Esophagus squamous epithelium (tissue), 5 donors: ENCODE measurements at regions not wholly inside any gene's neighbourhood (a gene's known extent, or its start where the extent isn't known, plus 50 kb on each side); places are given as distances from the start of the nearest gene placed in this dataset.

ENCODE experiments used
- DNase-seq: peaks from one replicate; lab custom pipeline; 2025; lab: John Stamatoyannopoulos, UW
- H3K27ac ChIP-seq, 4 donors: fragments of 200-600 bp; sonication (generic); one replicate each; pipeline ENCODE4 v1.5.1; 2016 to 2019; ENCODE audit warnings: mild to moderate bottlenecking in 1 of 4
- H3K27me3 ChIP-seq, 4 donors: fragments of 200-600 bp; sonication (generic); 1 replicate in 3 of 4; 2 replicates in 1 of 4; pipeline versions ENCODE4 v1.5.1 to v1.6.0; 2017 to 2021; ENCODE audit warnings: antibody characterized with exemption in 1 of 4
- H3K36me3 ChIP-seq, 3 donors: fragments of 200-600 bp; sonication (generic); one replicate each; pipeline ENCODE4 v1.5.1; 2016 to 2019
- H3K4me1 ChIP-seq, 3 donors: fragments of 200-600 bp; sonication (generic); one replicate each; pipeline ENCODE4 v1.5.1; 2017 to 2019
- H3K4me3 ChIP-seq, 4 donors: fragments of 200-600 bp; sonication (generic); 1 replicate in 3 of 4; 2 replicates in 1 of 4; pipeline ENCODE4 v1.5.1; 2016 to 2019; ENCODE audit warnings: mild to moderate bottlenecking in 2 of 4, moderate library complexity in 1 of 4
- H3K9me3 ChIP-seq, 3 donors: fragments of 200-600 bp; sonication (generic); one replicate each; pipeline ENCODE4 v1.5.1; 2016 to 2019
- POLR2A ChIP-seq, 4 donors: fragments of 450-650 bp; IDR thresholded peaks; one replicate each; pipeline ENCODE4 v1.6.1; 2017; ENCODE audit warnings: antibody characterized with exemption in 4 of 4, mild to moderate bottlenecking in 4 of 4, moderate library complexity in 3 of 4
- WGBS, 2 donors: methylation state at CpG; one replicate each; pipeline ENCODE4 v1.1.5; 2018; 5-methylcytosine and 5-hydroxymethylcytosine counted together
- intact Hi-C: fragments of 100-400 bp; cut with DNase I; formaldehyde crosslinking; loops from one replicate; pipeline ENCODE4 v1.15.0; 2022
- TF ChIP-seq, protein P1 (sequence below), 6 experiments: fragments of 450-650 bp in 4 of 6; fragments of 200-600 bp in 2 of 6; sonication (generic) in 2 of 6; IDR thresholded peaks; one replicate each; pipeline ENCODE4 v1.5.1; 2016 to 2019; ENCODE audit warnings: antibody characterized with exemption in 6 of 6, mild to moderate bottlenecking in 4 of 6, moderate library complexity in 4 of 6
- donor health status: DM: yes; HTN: yes; CAD: no.

DNA sequence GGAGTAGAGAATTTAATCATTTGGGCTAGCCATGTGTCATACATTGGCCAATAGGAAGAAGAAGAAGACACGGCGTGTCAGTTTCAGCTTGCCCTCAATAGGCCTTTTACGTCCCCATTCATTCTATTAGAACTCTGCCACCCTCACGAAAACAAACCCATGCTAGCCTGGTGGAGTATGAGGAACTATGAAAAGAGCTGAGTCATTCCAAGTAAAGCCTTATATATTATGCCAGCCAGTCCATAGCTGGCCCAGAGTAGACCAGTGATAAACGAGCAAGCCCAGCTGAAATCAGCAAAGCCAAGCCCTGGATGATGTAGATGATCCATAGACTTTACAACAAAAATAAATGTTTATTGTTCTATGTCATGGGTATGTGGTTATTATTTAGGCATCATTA, 895.1 kb downstream of the TLE1 start:
- no peak for DNase-seq
- no peak for TF ChIP-seq POLR2A (IDR thresholded peaks at IDR 0.05)
- TF ChIP-seq, protein P1, sequence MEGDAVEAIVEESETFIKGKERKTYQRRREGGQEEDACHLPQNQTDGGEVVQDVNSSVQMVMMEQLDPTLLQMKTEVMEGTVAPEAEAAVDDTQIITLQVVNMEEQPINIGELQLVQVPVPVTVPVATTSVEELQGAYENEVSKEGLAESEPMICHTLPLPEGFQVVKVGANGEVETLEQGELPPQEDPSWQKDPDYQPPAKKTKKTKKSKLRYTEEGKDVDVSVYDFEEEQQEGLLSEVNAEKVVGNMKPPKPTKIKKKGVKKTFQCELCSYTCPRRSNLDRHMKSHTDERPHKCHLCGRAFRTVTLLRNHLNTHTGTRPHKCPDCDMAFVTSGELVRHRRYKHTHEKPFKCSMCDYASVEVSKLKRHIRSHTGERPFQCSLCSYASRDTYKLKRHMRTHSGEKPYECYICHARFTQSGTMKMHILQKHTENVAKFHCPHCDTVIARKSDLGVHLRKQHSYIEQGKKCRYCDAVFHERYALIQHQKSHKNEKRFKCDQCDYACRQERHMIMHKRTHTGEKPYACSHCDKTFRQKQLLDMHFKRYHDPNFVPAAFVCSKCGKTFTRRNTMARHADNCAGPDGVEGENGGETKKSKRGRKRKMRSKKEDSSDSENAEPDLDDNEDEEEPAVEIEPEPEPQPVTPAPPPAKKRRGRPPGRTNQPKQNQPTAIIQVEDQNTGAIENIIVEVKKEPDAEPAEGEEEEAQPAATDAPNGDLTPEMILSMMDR (IDR thresholded peaks at IDR 0.05): no peak
- no peaks in the 10 kb centered on the region for H3K27me3 ChIP-seq
- H3K4me1 ChIP-seq: peaks cover 0 to 24% (median 3%) of the 10 kb centered on the region in 3 donors
- H3K36me3 ChIP-seq: no peaks in the 10 kb centered on the region
- 62 to 65% methylated on average over 4 to 5 of the region's 5 CpGs for WGBS, 2 donors
- H3K4me3 ChIP-seq: no peak overlapping the region
- H3K27ac ChIP-seq: no peak overlapping the region
- intact Hi-C loops: no loop called here
- H3K9me3 ChIP-seq: no peaks in the 10 kb centered on the region

- TF ChIP-seq, protein P1 (IDR thresholded peaks at IDR 0.05): no peak
- no peak for TF ChIP-seq POLR2A (IDR thresholded peaks at IDR 0.05)
- H3K27ac ChIP-seq: no peak overlapping the region
- DNase-seq: no peak
- no peaks in the 10 kb centered on the region for H3K27me3 ChIP-seq
- H3K9me3 ChIP-seq: no peaks in the 10 kb centered on the region
- H3K36me3 ChIP-seq: no peaks in the 10 kb centered on the region
- intact Hi-C loops: no loop called here
- H3K4me3 ChIP-seq: no peak overlapping the region
- peaks cover 0 to 19% (median 0%) of the 10 kb centered on the region in 3 donors for H3K4me1 ChIP-seq
Measured at GRCh38 chr9:80793706-80794105, 895.6 kb downstream of the TLE1 start.

- no peak overlapping the region for H3K4me3 ChIP-seq
- TF ChIP-seq, protein P1 (IDR thresholded peaks at IDR 0.05): no peak
- no peak for TF ChIP-seq POLR2A (IDR thresholded peaks at IDR 0.05)
- no peak for DNase-seq
- no peaks in the 10 kb centered on the region for H3K27me3 ChIP-seq
- H3K4me1 ChIP-seq: peaks cover 0 to 13% (median 0%) of the 10 kb centered on the region in 3 donors
- intact Hi-C loops: no loop called here
- no peaks in the 10 kb centered on the region for H3K9me3 ChIP-seq
- H3K27ac ChIP-seq: no peak overlapping the region
- 58 to 88% methylated on average over 3 of the region's 3 CpGs for WGBS, 2 donors
- no peaks in the 10 kb centered on the region for H3K36me3 ChIP-seq
Measured at GRCh38 chr9:80792726-80793125, 896.6 kb downstream of the TLE1 start.

DNA sequence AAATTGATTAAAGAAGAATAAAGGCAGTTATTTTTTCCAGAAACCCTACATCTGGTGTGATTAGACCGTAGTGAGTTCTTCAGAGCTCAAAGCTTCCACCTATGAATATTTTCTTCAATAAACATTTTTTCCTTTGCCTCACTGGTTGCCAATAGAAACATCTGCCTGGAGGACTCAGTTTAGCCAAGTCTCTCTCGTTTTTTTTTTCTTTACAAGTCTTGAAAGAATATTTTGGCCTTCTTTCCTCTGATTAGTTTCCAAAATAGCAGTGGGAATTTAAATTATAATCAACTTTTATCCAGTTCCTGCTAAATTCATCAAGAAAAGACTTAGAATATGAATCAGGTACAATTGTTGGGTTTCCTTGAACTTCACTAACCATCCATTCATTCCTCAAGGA, 897.5 kb downstream of the TLE1 start:
- intact Hi-C loops: no loop called here
- H3K4me3 ChIP-seq: no peak overlapping the region
- H3K27me3 ChIP-seq: no peaks in the 10 kb centered on the region
- H3K4me1 ChIP-seq: peaks cover 0 to 4% (median 0%) of the 10 kb centered on the region in 3 donors
- no peaks in the 10 kb centered on the region for H3K9me3 ChIP-seq
- 35 to 38% methylated on average over 2 of the region's 2 CpGs for WGBS, 2 donors
- DNase-seq: no peak
- TF ChIP-seq, protein P1 (IDR thresholded peaks at IDR 0.05): no peak
- TF ChIP-seq POLR2A (IDR thresholded peaks at IDR 0.05): no peak
- no peak overlapping the region for H3K27ac ChIP-seq
- no peaks in the 10 kb centered on the region for H3K36me3 ChIP-seq

GRCh38 chr9:80790764-80791163, 898.6 kb downstream of the TLE1 start:
- Histone ChIP-seq H3K4me3 (no peak overlapping the region), H3K9me3 (no peaks in the 10 kb centered on the region), H3K27ac (no peak overlapping the region), H3K27me3 (no peaks in the 10 kb centered on the region), H3K36me3 (no peaks in the 10 kb centered on the region), H3K4me1 (no peaks in the 10 kb centered on the region)
- intact Hi-C loops: no loop called here
- TF ChIP-seq POLR2A (IDR thresholded peaks at IDR 0.05): no peak
- TF ChIP-seq, protein P1 (IDR thresholded peaks at IDR 0.05): no peak
- DNase-seq: no peak
